ENCODE measurements at regions not wholly inside any gene's neighbourhood (a gene's known extent, or its start where the extent isn't known, plus 50 kb on each side); places are given as distances from the start of the nearest gene placed in this dataset.

GRCh38 chr5:33041586-33041985, 330.5 kb downstream of the NPR3 start:
- Histone ChIP-seq H3K36me3 (no peaks in the 10 kb centered on the region), H3K27ac (no peak overlapping the region), H3K9me3 (peaks cover 0 to 21% (median 14%) of the 10 kb centered on the region in 4 donors), H3K27me3 (no peaks in the 10 kb centered on the region), H3K4me3 (no peak overlapping the region), H3K4me1 (no peaks in the 10 kb centered on the region)
- intact Hi-C loops (cut with DNase I; ENCODE audit: low total_unique reads) = no loop called here
- DNase-seq = no peak
- no peak for TF ChIP-seq POLR2A (IDR thresholded peaks at IDR 0.05)
- 72 to 100% (median 93%) methylated on average over 3 of the region's 3 CpGs; no CpG with 5 or more reads in 1 of the 5 donors for WGBS, 5 donors

- 57 to 95% (median 73%) methylated on average over 1 of the region's 1 CpG for WGBS, 5 donors
- Histone ChIP-seq H3K27me3 (no peaks in the 10 kb centered on the region), H3K4me3 (no peak overlapping the region), H3K9me3 (peaks cover 0 to 21% (median 14%) of the 10 kb centered on the region in 4 donors), H3K4me1 (no peaks in the 10 kb centered on the region), H3K27ac (no peak overlapping the region), H3K36me3 (no peaks in the 10 kb centered on the region)
- intact Hi-C loops (cut with DNase I; ENCODE audit: low total_unique reads) = no loop called here
- no peak for DNase-seq
- TF ChIP-seq CTCF (IDR thresholded peaks at IDR 0.05) (no peak), POLR2A (IDR thresholded peaks at IDR 0.05) (no peak), POLR2AphosphoS5 (IDR thresholded peaks at IDR 0.05) (no peak), EP300 (IDR thresholded peaks at IDR 0.05) (no peak)
These were observed 332.3 kb downstream of the NPR3 start for GRCh38 chr5:33043343-33043997.

- WGBS, 5 donors = 59 to 75% (median 67%) methylated on average over 2 of the region's 2 CpGs
- H3K27ac ChIP-seq = no peak overlapping the region
- TF ChIP-seq CTCF (IDR thresholded peaks at IDR 0.05) = no peak
- TF ChIP-seq EP300 (IDR thresholded peaks at IDR 0.05) = no peak
- no peak for TF ChIP-seq POLR2A (IDR thresholded peaks at IDR 0.05)
- TF ChIP-seq POLR2AphosphoS5 (IDR thresholded peaks at IDR 0.05) = no peak
- intact Hi-C loops (cut with DNase I; ENCODE audit: low total_unique reads) = no loop called here
- H3K4me1 ChIP-seq = no peaks in the 10 kb centered on the region
- no peak overlapping the region for H3K4me3 ChIP-seq
- H3K36me3 ChIP-seq = no peaks in the 10 kb centered on the region
- H3K27me3 ChIP-seq = no peaks in the 10 kb centered on the region
- DNase-seq = no peak
- peaks cover 0 to 10% (median 5%) of the 10 kb centered on the region in 4 donors for H3K9me3 ChIP-seq
These were observed 335.0 kb downstream of the NPR3 start for GRCh38 chr5:33046091-33046490.

GRCh38 chr5:33048315-33048714, 337.2 kb downstream of the NPR3 start:
- no peak for DNase-seq
- no peak overlapping the region for H3K27ac ChIP-seq
- no peaks in the 10 kb centered on the region for H3K9me3 ChIP-seq
- H3K4me3 ChIP-seq = no peak overlapping the region
- no peaks in the 10 kb centered on the region for H3K4me1 ChIP-seq
- 67 to 76% (median 69%) methylated on average over 3 of the region's 3 CpGs for WGBS, 5 donors
- no peak for TF ChIP-seq POLR2A (IDR thresholded peaks at IDR 0.05)
- no peak for TF ChIP-seq EP300 (IDR thresholded peaks at IDR 0.05)
- TF ChIP-seq CTCF (IDR thresholded peaks at IDR 0.05) = no peak
- TF ChIP-seq POLR2AphosphoS5 (IDR thresholded peaks at IDR 0.05) = no peak
- no peaks in the 10 kb centered on the region for H3K27me3 ChIP-seq
- intact Hi-C loops (cut with DNase I; ENCODE audit: low total_unique reads) = no loop called here
- no peaks in the 10 kb centered on the region for H3K36me3 ChIP-seq

- no peak overlapping the region for H3K27ac ChIP-seq
- no peak for DNase-seq
- H3K27me3 ChIP-seq = no peaks in the 10 kb centered on the region
- H3K9me3 ChIP-seq = peaks cover 0 to 4% (median 0%) of the 10 kb centered on the region in 4 donors
- H3K4me3 ChIP-seq = no peak overlapping the region
- H3K4me1 ChIP-seq = no peaks in the 10 kb centered on the region
- TF ChIP-seq POLR2AphosphoS5 (IDR thresholded peaks at IDR 0.05) (no peak), POLR2A (IDR thresholded peaks at IDR 0.05) (no peak)
- WGBS, 5 donors = 73 to 92% (median 78%) methylated on average over 5 to 6 of the region's 6 CpGs
- intact Hi-C loops (cut with DNase I; ENCODE audit: low total_unique reads) = no loop called here
- H3K36me3 ChIP-seq = no peaks in the 10 kb centered on the region
These were observed 338.2 kb downstream of the NPR3 start for GRCh38 chr5:33049298-33049697.

All from stomach (tissue), 8 donors.